Activated naive CD8-positive, alpha-beta T cell treated with anti-CD3 and anti-CD28 coated beads, Interleukin-2, amount 50 U/mL, for 24 hours (primary cell): ENCODE measurements at regions not wholly inside any gene's neighbourhood (a gene's known extent, or its start where the extent isn't known, plus 50 kb on each side); places are given as distances from the start of the nearest gene placed in this dataset.

Source experiments
- ATAC-seq: fragments of 150-1000 bp; cut with Tn5 transposase; one replicate; pipeline ENCODE4 v1.10.0; 2021
- DNase-seq: peaks from one replicate; pipeline ENCODE4 v3.0.0; 2021
- H3K27ac Mint-ChIP-seq: one replicate; pipeline ENCODE4 v1.8.0; 2021; ENCODE audit warnings: mild to moderate bottlenecking, mixed read lengths
- H3K27me3 Mint-ChIP-seq: one replicate; pipeline ENCODE4 v1.8.0; 2021; ENCODE audit warnings: mixed read lengths
- H3K36me3 Mint-ChIP-seq: one replicate; pipeline ENCODE4 v1.8.0; 2021; ENCODE audit warnings: low read depth, mixed read lengths
- H3K4me1 Mint-ChIP-seq: one replicate; pipeline ENCODE4 v1.8.0; 2021; ENCODE audit warnings: mixed read lengths
- H3K4me3 Mint-ChIP-seq: one replicate; pipeline ENCODE4 v1.8.0; 2021; ENCODE audit warnings: mild to moderate bottlenecking, moderate library complexity, mixed read lengths
- H3K9me3 Mint-ChIP-seq: one replicate; pipeline ENCODE4 v1.8.0; 2021; ENCODE audit warnings: mixed read lengths

GRCh38 chr1:224860488-224861338, 68.8 kb upstream of the DNAH14 start:
- Mint-ChIP-seq H3K27me3 (peaks cover 8% of the 10 kb centered on the region), H3K36me3 (no peaks in the 10 kb centered on the region), H3K4me3 (no peak overlapping the region), H3K4me1 (no peaks in the 10 kb centered on the region), H3K9me3 (peaks cover 3% of the 10 kb centered on the region), H3K27ac (no peak overlapping the region)
- DNase-seq (no peak), ATAC-seq (no peak)

GRCh38 chr1:224861339-224861716, 68.1 kb upstream of the DNAH14 start:
- no peak overlapping the region for H3K4me3 Mint-ChIP-seq
- H3K9me3 Mint-ChIP-seq = peaks cover 5% of the 10 kb centered on the region
- H3K27me3 Mint-ChIP-seq = peaks cover 8% of the 10 kb centered on the region
- no peaks in the 10 kb centered on the region for H3K4me1 Mint-ChIP-seq
- H3K36me3 Mint-ChIP-seq = no peaks in the 10 kb centered on the region
- ATAC-seq (no peak), DNase-seq (no peak)
- no peak overlapping the region for H3K27ac Mint-ChIP-seq

GRCh38 chr1:224863486-224863885, 66.0 kb upstream of the DNAH14 start:
- Mint-ChIP-seq H3K36me3 (no peaks in the 10 kb centered on the region), H3K9me3 (peaks cover 5% of the 10 kb centered on the region), H3K27ac (no peak overlapping the region), H3K4me1 (no peaks in the 10 kb centered on the region), H3K27me3 (peaks cover 8% of the 10 kb centered on the region), H3K4me3 (no peak overlapping the region)
- DNase-seq = no peak
- ATAC-seq = no peak

- H3K27me3 Mint-ChIP-seq = peaks cover 8% of the 10 kb centered on the region
- H3K4me1 Mint-ChIP-seq = no peaks in the 10 kb centered on the region
Observed at GRCh38 chr1:224864006-224864405, 65.5 kb upstream of the DNAH14 start.

GRCh38 chr1:224865510-224865909, 64.0 kb upstream of the DNAH14 start:
- no peak overlapping the region for H3K27ac Mint-ChIP-seq
- no peaks in the 10 kb centered on the region for H3K36me3 Mint-ChIP-seq
- no peak for DNase-seq
- peaks cover 5% of the 10 kb centered on the region for H3K9me3 Mint-ChIP-seq
- no peak overlapping the region for H3K4me3 Mint-ChIP-seq
- H3K4me1 Mint-ChIP-seq = no peaks in the 10 kb centered on the region
- peaks cover 8% of the 10 kb centered on the region for H3K27me3 Mint-ChIP-seq
- ATAC-seq = no peak

More at GRCh38 chr1:224864006-224864405, 65.5 kb upstream of the DNAH14 start:
- no peak overlapping the region for H3K27ac Mint-ChIP-seq
- no peak for DNase-seq
- H3K9me3 Mint-ChIP-seq = peaks cover 5% of the 10 kb centered on the region
- ATAC-seq = no peak
- H3K4me3 Mint-ChIP-seq = no peak overlapping the region
- H3K36me3 Mint-ChIP-seq = no peaks in the 10 kb centered on the region

GRCh38 chr1:224866940-224867339, 62.5 kb upstream of the DNAH14 start:
- Mint-ChIP-seq H3K27me3 (peaks cover 8% of the 10 kb centered on the region), H3K9me3 (peaks cover 5% of the 10 kb centered on the region), H3K27ac (no peak overlapping the region), H3K4me3 (no peak overlapping the region), H3K36me3 (no peaks in the 10 kb centered on the region), H3K4me1 (no peaks in the 10 kb centered on the region)
- ATAC-seq (no peak), DNase-seq (no peak)

GRCh38 chr1:224867715-224868114, 61.8 kb upstream of the DNAH14 start:
- ATAC-seq (no peak), DNase-seq (no peak)
- H3K36me3 Mint-ChIP-seq = no peaks in the 10 kb centered on the region
- peaks cover 5% of the 10 kb centered on the region for H3K9me3 Mint-ChIP-seq
- H3K27me3 Mint-ChIP-seq = peaks cover 7% of the 10 kb centered on the region
- no peak overlapping the region for H3K27ac Mint-ChIP-seq
- no peaks in the 10 kb centered on the region for H3K4me1 Mint-ChIP-seq
- no peak overlapping the region for H3K4me3 Mint-ChIP-seq

GRCh38 chr1:224872832-224873433, 56.5 kb upstream of the DNAH14 start:
- Mint-ChIP-seq H3K27me3 (peaks cover 11% of the 10 kb centered on the region), H3K4me3 (no peak overlapping the region), H3K9me3 (no peaks in the 10 kb centered on the region), H3K27ac (no peak overlapping the region), H3K36me3 (no peaks in the 10 kb centered on the region), H3K4me1 (no peaks in the 10 kb centered on the region)
- no peak for DNase-seq
- ATAC-seq = no peak

GRCh38 chr1:224873434-224874369, 55.8 kb upstream of the DNAH14 start:
- DNase-seq (no peak), ATAC-seq (no peak)
- no peak overlapping the region for H3K4me3 Mint-ChIP-seq
- H3K4me1 Mint-ChIP-seq = no peaks in the 10 kb centered on the region
- H3K36me3 Mint-ChIP-seq = no peaks in the 10 kb centered on the region
- H3K27me3 Mint-ChIP-seq = peaks cover 11% of the 10 kb centered on the region
- H3K27ac Mint-ChIP-seq = no peak overlapping the region
- H3K9me3 Mint-ChIP-seq = no peaks in the 10 kb centered on the region

- no peak for ATAC-seq
- H3K27ac Mint-ChIP-seq = no peak overlapping the region
- no peaks in the 10 kb centered on the region for H3K9me3 Mint-ChIP-seq
Observed at GRCh38 chr1:224874775-224875174, 54.7 kb upstream of the DNAH14 start.

GRCh38 chr1:224879162-224879803, 50.2 kb upstream of the DNAH14 start:
- DNase-seq (no peak), ATAC-seq (no peak)
- H3K36me3 Mint-ChIP-seq = no peaks in the 10 kb centered on the region
- H3K27me3 Mint-ChIP-seq = peaks cover 10% of the 10 kb centered on the region
- H3K4me3 Mint-ChIP-seq = no peak overlapping the region
- no peaks in the 10 kb centered on the region for H3K4me1 Mint-ChIP-seq
- H3K27ac Mint-ChIP-seq = no peak overlapping the region
- H3K9me3 Mint-ChIP-seq = no peaks in the 10 kb centered on the region

More at GRCh38 chr1:224874775-224875174, 54.7 kb upstream of the DNAH14 start:
- H3K36me3 Mint-ChIP-seq = no peaks in the 10 kb centered on the region
- no peak for DNase-seq
- no peaks in the 10 kb centered on the region for H3K4me1 Mint-ChIP-seq
- peaks cover 11% of the 10 kb centered on the region for H3K27me3 Mint-ChIP-seq
- no peak overlapping the region for H3K4me3 Mint-ChIP-seq
